NOMO-1 (cell line): ENCODE measurements at regions not wholly inside any gene's neighbourhood (a gene's known extent, or its start where the extent isn't known, plus 50 kb on each side); places are given as distances from the start of the nearest gene placed in this dataset.

ENCODE experiments used
- DNase-seq, 2 experiments: peaks; one replicate each; lab custom pipeline; 2025; ENCODE audit not compliant: unreplicated experiment in 2 of 2; lab: John Stamatoyannopoulos, UW

DNA sequence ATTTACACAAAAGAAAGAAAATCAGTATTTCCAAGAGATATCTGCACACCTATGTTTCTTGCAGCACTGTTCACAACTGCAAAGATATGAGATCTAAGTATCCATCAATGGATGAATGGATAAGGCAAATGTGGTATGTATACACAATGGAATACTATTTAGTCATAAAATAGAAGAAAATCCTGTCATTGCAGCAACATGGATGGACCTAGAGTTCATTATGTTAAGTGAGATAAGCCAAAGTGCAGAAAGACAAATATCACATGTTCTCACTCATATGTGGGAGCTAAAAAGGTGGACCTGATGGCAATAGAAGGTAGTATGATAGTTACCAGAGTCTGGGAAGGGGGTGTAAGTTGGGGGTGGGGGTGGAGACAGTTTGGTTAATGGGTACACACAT is 1171.6 kb downstream of the SORCS1 start:
- no peak for DNase-seq

DNA sequence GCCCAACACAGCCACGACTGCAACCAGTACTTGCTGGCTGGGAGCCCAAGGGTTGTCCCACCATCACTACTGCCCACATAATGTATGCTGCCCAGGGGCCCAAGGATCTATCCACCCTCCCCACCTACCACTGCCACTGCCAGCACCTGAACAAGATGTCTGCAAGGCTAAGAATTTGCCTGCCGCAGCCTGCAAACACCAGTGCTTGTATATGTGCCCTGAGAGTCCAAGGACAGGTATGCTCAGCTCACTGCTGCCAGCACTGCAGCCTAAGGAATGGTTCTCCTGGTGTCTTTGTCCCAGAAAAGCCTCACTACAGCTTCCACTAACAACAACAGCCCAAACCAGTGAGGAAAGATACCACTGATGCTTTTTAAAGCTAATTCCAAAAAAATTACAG is 1174.0 kb downstream of the SORCS1 start:
- no peak for DNase-seq

DNA sequence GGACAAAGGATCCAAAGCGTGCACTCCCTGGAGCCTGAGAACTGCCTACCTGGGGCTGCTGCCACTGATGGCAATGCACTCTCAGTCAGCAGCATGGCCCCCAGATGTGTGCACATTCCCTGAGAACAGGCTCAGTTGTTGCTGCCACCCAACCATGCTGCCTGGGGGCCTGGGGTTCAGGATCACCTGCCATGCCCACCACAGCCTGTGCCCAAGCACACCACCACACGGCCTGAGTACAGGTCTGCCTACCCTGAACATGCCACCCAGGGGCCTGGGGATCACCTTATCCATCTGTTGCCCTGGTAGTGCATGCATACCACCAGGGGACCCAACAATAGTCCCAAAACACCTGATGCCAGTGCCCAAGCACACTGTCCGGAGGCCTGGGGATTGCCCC is 1174.5 kb downstream of the SORCS1 start:
- DNase-seq, result no peak

DNA sequence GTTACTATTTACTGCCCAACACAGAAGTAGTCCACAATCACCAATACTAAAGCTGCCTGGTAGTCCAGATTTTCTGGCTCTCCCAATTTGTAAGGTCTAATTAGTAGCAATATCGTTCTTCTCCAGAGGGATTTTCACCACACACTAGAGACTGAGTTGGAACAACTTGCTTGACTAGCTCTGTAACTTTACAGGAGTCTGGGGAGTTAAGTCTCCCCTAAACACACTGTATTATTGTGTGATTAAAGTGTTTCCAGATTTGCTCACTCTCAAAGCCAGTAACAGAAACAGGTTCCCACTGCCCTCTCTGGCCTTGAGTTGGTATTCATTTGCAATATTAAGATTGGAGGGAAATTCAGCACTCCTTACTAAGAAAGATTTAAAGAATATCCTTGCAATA is 1175.7 kb downstream of the SORCS1 start:
- no peak for DNase-seq

DNA sequence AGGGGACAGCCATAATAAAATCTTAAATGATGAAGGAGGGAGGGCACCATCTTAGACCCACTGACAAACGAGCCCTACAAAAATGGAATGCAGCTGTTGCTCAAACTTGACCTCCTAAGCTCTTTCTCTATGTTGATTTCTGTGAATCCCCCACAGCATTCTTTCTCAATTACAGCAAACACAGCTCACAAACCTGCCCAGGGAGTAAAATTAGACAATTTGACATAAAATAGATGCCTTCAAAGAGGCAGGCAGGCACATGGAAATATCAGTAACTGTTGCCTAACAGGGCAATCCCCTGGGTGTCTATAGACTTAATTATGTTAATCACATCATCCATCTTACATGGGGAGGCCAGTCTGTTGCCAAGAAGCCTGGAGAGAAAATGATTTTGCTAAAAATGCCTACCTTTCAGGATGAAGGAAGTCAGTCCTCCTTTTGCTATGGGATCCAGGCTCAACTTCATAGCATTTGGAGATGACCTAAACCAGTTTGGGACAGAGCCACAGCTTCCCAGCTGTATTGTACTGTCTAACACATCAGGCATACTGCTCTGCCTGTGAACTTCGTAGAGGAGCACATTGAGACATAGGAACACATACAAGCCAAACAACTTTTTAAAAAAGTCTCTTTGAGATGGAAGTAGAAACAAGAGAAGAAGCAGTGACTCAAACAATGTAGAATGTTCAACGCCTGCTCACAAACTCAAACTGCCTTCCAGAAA is 1177.4 kb downstream of the SORCS1 start:
- no peak for DNase-seq

DNA sequence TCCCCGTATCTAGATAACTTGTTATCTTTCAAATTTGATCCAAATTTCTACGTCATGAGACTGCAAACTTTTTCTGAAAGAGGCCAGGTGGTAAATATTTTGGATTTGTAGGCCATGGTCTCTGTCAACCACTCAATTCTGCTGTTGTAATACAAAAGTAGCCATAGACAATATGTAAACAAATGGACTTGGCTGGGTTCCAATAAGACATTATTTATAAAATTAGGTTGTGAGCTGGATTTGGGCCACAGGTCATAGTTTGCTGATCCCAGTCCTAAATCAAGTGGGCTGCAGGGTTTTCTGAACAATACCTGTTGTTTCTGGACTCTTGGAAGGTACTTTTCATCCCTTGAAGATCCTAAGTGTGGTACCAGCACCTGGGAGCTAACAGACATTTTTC is 1178.0 kb downstream of the SORCS1 start:
- no peak for DNase-seq

DNA sequence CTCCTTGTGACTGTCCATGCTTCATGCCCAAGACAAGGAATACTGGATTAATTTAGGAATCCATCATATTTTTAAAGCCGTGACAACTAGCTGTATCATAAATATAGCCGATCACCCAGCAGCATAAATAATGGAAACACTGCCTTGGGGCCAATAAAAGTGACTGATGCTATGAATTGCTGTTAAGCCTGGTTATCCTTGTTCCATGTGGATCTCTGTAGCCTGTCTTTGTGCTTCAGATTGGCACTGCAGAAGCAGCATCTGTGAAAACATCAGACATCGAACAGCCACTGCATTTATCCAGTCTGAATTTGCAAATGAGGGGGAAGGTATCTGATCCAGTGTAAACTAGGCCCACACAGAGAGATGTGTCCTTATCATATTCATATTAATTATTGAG is 1181.8 kb downstream of the SORCS1 start:
- DNase-seq, result no peak

DNA sequence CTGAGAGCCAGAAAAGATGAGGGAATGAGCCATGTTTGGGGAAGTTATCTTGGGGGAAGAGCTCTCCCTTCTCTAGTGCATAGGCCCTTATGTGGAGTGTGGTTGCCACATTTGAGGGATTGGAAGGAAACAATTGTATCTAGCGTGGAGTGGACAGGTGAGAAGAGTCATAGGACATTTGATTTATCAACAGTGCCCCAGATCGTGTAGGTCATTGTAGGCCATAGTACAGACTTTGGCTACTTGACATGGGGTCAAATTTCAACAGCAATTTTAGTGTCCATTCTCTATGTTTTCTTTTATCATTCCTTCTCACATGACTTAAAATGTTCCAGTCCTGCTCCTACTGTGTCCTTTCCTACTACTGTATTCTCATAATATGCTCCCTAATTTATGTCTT is 1182.8 kb downstream of the SORCS1 start:
- no peak for DNase-seq

DNA sequence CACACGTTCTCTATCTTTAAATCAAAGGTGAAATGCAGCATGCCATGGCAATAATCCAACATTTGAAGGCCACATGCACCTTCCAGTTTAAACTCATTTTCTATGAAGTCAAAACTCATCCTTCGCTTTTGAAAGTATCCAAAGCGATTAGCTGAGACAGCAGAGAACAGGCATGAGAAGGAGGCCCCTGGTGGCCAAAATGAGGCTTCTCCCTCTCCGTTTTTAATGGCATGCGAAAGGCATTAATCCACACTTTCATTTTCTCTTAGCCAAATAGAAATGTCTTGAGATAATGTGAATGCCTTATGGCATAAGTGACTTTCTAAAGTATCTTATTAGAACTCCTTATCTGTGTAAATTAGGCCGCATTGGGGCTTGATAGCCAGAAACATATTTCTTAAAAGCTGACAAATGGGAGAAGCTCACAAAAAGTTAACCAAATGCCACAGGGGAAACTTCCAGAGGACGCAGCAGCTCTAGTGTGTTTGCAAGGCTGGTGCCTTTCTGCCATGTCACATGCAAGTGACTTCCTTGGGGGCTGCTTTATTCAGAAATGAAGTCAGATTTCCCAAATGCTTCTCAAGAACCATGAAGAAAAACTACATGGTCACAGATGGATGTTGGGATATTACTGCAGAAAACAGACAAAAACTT is 1189.6 kb downstream of the SORCS1 start:
- DNase-seq, result peak; percentile 53 to 72

DNA sequence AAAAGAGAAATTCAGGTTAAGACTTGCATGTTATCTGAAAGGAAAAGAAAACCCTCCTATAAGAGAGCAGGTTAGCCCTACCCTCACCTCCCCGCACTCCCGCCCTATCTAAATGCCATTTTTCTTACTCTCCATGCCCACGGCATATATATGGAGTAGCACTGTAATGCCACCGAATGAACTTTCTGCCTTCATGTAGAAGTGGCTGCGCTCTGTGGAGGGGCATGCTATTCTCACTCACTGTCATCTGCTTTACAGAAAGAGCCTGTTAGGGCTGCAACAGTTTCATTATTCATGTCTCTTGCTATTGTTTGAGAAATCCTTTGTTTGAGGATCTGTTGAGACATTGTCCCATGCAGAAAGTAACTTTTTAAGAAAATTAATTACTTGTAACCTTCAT is 1190.6 kb downstream of the SORCS1 start:
- no peak for DNase-seq

DNA sequence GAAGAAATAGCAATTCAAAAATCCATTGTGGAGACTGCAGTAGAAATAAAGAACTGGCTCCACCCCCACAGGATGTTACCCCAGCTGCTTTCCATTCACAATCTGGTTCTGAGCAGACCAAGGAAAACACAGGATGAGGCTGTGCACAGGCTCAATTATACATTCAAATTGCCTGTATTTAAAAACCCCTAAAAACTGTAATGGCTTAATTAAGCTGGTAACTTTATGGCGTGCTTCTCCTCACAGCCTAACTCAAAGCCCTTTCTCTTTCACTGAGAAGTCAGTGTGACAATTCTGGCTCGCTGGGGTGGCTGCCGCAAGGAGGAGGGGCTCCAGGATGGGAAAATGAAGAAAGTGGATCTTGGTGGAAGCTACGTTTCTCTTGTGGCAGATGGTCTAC is 1191.1 kb downstream of the SORCS1 start:
- peak in 1 of 2 experiments; percentile 6 for DNase-seq

DNA sequence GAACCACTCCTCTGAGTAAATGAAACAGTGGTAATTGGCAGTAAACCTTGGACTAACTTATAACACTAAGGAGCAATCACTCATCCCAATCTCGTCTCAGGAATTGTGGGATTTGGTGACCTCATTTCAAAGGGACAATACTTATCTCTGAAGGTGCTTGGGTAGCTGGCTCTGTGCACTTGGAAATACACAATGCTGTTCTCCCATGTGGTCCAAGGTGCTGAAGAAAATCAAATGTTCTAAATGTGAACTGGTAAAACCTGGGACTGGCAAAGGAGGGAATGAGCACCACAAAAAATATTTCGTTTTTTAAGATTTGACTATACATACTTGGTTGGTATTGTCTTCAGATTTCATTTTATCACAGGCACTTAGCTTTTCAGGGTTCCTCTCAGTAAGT is 1193.0 kb downstream of the SORCS1 start:
- no peak for DNase-seq

DNA sequence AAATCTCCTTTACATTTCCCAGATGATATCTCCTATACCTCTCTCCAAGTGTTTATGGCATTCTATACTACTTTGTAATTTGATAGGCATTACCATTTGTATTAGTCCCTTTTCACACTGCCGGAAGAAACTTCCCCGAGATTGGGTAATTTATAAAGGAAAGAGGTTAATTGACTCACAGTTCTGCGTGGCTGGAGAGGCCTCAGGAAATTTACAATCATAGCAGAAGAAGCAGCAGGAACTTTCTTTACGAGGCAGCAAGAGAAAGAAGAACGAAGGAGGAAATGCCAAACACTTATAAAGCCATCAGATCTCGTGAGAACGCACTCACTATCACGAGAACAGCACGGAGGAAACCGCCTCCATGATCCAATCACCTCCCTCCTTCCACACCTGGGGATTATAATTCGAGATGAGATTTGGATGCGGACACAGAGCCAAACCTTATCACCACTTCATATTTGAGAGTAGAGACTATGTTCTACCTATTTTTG is 1194.6 kb downstream of the SORCS1 start:
- DNase-seq, result peak; percentile 13 to 65

DNA sequence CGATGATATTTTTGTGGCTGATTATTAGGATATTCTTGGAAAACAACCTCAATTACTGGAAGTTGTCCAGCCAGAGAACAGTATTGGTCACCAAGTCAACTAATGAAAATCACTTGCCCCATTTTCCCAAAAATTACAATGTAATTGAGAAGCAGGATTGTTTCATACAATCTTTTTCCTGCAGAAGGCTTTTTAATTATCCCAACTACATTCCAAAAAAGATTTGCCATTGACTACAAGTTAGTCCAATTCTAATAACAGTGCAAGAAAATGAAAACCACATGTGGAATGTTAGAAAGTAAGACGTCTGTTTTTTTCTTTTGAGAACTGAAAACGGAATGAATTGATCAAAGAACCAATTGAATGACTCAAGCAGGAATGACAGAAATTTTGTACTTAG is 1195.8 kb downstream of the SORCS1 start:
- no peak for DNase-seq

DNA sequence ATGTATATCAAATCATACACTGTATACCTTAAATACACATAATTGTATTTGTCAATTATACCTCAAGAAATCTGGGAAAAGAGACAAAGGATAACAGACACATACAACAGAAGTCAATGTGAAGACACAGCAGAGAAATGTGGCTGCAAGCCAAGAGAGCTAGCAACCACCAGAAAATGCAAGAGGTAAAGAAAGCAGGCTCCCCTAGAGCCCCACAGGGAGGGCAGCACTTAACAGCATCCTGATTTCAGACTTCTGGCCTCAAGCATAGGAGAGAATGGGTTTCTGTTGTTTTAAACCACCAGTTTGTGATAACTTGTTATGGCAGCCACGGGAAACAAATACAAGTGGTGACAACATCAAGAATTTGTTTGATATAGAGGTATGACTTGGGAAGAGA is 1197.2 kb downstream of the SORCS1 start:
- no peak for DNase-seq

DNA sequence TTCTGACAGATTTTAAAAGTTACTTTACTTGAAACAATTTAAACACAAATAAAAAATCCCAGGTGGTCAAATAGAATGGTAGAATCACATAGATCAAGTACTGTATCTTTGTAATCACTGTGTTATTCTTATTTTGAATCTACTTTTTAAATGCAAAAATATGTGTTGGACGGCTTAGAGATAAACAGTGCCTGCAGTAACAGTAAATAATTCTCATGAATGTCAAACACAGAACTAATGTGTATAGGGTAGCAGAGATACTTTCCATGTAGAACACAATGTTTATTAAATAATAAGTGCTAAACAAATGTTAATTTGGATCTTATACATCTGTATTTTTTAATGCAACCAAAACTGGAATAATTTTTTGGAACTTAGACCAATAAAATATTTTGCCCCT is 1199.4 kb downstream of the SORCS1 start:
- no peak for DNase-seq

DNA sequence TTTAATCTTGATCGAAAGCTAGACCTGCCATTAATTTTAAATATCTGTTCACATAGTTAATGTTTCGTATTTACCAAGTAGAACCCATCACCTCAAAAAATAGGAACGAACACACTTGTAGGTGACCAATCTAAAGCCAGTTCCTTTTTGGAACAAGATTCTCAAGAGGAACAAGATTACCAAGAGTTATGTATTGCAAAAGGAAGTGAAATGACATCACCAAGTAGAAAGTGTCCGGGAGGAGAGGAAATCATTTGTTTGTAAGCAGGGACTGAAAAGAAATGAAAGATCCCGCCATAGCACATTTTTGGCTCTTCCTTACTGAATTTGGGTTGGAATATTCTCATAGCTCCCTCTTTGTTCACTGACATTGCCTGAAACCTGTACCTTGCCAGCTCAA is 1200.5 kb downstream of the SORCS1 start:
- DNase-seq, result peak in 1 of 2 experiments; percentile 80

DNA sequence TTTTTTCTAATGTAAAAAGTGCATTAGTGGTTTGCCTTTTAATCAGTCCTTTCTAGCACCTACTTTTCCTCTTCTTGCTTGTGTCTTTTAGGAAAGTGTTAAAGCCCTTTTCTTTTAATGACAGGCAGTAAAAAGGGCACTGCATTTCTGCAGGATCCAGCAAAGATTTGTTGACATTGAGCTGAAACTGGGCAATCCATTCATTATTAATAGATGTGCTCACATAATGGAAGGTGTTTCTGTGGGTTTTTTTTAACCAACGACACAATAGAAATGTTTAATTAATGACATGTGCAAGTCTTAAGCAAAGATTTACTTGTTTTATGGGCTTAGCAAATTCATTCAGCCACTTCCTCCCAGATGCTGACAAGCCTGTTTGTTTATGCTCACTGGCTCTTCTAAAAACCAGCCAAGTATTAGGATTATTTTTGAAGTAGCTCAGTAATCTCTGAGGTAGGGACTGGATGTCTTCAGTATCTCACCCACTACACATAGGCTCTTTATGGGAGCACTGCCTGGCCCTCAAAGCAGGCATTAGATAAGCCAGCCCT is 1201.1 kb downstream of the SORCS1 start:
- no peak for DNase-seq

DNA sequence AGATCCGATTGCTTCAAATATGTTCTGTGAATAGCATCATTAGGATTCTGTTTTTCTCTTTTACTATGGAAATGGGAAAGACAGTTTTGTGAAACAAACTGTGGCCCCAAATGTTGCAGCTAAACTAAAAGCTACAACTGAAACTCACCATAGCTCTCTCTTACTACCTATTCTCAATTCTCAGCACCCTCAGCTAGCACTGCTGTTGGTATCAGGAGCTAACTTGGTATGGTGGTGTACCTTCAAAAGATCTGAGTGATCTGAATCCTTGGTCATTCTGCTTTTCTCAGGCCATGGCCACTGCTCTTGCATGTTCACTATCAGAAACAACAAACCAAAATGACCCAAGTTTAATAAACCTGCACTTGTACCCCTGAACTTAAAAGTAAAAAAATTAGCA is 1208.0 kb downstream of the SORCS1 start:
- DNase-seq, result no peak

DNA sequence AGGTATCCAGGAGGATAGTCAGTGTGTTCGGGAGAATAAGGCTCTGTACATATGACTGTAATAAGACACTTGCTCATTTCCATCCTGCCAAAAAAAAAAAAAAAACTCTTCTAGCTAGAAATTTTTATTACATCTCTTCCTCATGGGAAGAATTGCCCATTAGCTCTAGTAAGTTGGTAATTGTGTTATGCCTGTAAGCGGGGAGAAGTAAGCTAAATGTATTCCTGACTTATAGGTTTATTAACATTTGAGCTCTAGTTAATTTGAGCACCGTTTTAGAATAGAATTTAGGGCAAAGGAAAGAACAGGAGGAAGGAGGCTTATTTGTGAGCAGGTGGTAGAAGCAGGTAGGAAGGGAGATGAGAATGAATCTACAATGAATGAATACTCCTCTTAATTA is 1210.6 kb downstream of the SORCS1 start:
- no peak for DNase-seq

DNA sequence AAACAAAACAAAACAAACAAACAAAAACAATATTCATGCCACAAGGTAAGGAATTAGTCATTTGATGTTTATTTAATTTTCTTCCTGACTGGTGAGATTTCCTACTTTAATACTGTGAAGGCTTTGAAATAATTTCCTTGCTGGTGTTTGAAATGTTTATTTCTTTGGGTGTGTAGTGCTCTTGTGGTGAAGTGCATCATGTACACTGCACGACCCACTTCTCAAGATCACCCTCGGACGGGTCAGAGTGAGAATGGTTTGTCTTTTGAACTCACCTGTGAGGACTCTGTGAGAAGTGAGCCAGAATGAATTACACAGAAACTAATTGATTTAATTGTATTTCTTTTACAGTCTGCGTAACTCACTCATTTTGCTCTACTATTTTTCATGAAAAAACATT is 1211.5 kb downstream of the SORCS1 start:
- DNase-seq, result no peak

DNA sequence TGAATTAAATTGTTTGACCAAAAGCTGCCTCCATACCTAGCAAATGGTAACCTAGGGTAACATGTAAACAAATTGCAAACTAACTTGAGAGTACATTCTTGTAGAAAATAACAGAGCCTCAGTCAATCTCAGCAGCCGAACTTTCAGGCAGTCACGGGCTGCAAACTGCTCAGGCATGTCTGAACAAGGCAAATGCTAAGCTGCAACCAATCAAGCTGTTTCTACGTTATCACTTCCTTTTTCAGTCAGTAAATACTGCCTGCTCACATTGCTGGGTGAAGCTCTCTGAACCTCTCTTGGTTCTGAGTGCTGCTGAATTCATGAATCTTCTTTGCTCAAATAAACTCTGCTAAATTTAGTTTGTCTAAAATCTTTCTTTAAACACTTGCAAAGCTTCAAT is 1212.4 kb downstream of the SORCS1 start:
- DNase-seq, result peak; percentile 55 to 83
